ENCODE measurements at regions not wholly inside any gene's neighbourhood (a gene's known extent, or its start where the extent isn't known, plus 50 kb on each side); places are given as distances from the start of the nearest gene placed in this dataset.
"Not testable (repeated sequence)": the region's sequence is repeated elsewhere in the genome, so short reads cannot be mapped to it uniquely, and the experiment has no call there.

GRCh38 chr10:21061982-21062381 lies 164.9 kb upstream of the NEBL start:
- no peak for DNase-seq (ENCODE audit: low read depth)

GRCh38 chr10:21061184-21061583 lies 164.1 kb upstream of the NEBL start:
- DNase-seq (ENCODE audit: low read depth), result no peak

DNA sequence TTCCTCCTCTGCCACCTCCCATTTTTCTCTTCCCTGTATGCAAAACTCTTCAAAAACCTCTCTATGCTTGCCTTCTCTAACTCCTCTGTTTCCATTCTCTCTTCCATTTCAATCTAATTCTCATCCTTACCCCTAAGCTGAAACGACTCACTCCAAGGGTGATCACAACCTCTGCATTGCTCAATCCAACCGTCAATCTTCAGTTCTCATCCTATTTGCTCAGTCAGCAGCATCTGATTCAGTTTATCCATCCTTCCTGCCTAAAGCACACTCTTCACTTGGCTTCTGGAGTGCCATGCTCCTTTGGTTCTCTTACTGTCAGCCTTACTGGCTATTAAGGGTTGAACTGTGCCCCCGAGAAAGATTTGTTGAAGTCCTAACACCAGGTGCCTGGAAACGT lies 163.5 kb upstream of the NEBL start:
- DNase-seq (ENCODE audit: low read depth), result no peak

DNA sequence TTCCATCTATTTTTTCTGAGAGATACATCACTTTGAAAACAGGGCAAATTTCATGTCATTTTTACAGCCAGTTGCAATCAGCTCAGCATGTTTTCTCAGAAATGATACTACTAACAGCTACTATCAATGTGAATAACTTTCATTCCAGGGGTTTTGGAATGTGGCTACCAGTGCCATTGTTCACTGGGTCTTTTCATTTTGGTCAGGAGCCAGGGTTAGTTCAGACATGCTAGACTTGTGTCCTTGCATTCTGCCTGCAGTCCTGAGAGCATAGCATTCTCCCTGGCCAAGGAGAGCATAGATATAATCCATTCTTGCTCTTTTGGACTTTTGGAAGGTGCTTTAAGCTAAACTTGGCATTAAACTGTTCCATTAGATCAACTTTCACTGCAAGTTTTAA lies 160.9 kb upstream of the NEBL start:
- no peak for DNase-seq (ENCODE audit: low read depth)

GRCh38 chr10:21057436-21057835 lies 160.3 kb upstream of the NEBL start:
- no peak for DNase-seq (ENCODE audit: low read depth)

GRCh38 chr10:21056461-21056860 lies 159.3 kb upstream of the NEBL start:
- DNase-seq (ENCODE audit: low read depth), result no peak

- no peak for DNase-seq (ENCODE audit: low read depth)
These were observed 158.4 kb upstream of the NEBL start for GRCh38 chr10:21055339-21056135.

DNA sequence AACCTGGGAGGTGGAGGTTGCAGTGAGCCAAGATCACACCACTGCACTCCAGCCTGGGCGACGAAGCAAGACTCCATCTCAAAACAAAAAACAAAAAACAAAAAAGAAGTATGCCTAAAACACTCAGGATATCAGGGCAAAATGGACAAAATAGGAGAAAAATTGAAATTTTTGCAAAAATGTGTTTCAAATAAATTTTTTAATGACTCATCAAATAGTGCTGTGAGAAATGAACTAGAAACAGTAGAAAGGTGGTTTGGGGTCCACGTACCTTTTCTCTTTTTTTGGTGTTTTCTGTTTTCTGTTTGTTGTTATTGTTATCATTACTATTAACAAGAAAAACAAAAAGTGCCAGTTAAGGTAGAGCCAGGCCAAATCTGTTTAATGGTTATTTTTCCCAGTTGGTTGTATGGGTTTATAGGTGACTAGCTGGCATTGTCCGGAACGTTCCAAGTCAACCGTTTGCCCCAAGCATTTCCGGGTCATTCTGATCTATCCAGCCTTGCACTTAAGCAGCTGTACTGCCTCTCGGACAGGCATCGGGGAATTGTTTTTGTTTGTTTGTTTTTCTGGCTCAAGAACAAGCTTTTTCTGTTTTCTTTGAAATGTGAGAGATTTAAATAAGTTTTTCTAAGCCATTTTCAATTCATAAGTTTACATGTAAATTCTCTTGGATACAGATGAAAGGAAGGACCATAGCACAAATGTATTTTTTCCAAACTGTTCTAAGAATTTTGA lies 157.0 kb upstream of the NEBL start:
- no peak for DNase-seq (ENCODE audit: low read depth)

GRCh38 chr10:21052709-21053104 lies 155.6 kb upstream of the NEBL start:
- DNase-seq (ENCODE audit: low read depth), result no peak

- DNase-seq (ENCODE audit: low read depth), result no peak
These were observed 155.1 kb upstream of the NEBL start for GRCh38 chr10:21052072-21052708.

GRCh38 chr10:21049482-21049881 lies 152.4 kb upstream of the NEBL start:
- no peak for DNase-seq (ENCODE audit: low read depth)

- DNase-seq (ENCODE audit: low read depth), result no peak
These were observed 151.0 kb upstream of the NEBL start for GRCh38 chr10:21048068-21048467.

DNA sequence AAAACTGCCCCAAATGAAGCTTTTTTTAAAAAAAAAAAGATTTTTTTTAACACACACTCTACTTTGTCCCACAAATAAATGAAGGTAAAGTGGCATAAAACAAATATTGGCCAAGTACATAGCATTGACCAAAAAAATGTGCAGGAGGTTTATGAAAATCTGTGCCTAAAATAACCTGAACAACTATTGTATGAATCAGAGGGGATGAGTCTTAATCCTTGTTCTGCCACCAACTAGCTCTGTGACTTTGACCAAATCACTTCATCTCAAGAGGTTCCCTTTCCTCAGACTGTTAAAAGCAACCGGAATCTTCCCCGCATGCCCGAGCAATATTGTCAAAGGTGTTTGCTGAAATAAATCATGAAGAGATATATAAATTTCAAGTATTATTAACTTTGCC lies 150.4 kb upstream of the NEBL start:
- DNase-seq (ENCODE audit: low read depth), result no peak

GRCh38 chr10:21047096-21047495 lies 150.0 kb upstream of the NEBL start:
- DNase-seq (ENCODE audit: low read depth), result no peak

DNA sequence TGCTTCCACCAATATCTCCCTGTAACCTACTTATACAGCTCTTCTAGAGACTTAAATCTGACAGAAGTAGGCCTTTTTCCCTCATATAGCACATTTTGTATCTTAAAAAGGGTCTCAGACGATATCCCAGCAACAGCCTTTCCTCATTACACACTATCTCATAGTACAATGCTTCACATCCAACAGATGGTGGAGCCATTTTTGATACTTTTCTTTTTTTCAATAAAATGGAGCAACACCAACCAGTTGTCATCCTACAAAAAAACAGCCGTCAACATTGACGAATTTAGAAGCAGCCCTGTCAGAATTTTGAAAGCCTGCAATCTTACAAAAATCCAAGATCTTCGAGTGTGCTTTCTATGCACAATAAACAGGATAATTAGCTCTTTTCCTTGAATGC lies 145.9 kb upstream of the NEBL start:
- DNase-seq (ENCODE audit: low read depth), result no peak

DNA sequence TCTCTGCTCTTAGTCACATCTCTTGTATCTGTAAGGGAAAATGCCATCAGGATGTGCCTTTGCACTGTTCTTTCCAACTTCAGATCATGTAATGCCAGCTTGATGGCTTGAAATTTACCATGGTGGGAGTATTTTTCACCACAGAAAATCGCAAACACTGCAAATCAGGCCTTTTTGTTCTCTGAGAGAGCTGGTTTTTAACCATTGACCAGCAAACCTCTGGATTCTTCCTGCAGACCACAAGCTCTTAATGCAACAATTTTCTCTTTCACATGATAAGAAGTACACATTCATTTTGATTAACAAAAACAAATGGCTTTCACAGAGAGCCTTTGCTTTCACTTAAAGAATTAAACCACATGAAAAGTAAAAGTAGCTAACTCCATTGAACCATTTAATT lies 145.4 kb upstream of the NEBL start:
- DNase-seq (ENCODE audit: low read depth), result no peak

GRCh38 chr10:21041763-21042458 lies 144.8 kb upstream of the NEBL start:
- no peak for DNase-seq (ENCODE audit: low read depth)

GRCh38 chr10:21039721-21040120 lies 142.6 kb upstream of the NEBL start:
- DNase-seq (ENCODE audit: low read depth), result no peak

GRCh38 chr10:21036757-21037156 lies 139.6 kb upstream of the NEBL start:
- no peak for DNase-seq (ENCODE audit: low read depth)

GRCh38 chr10:21034770-21035169 lies 137.7 kb upstream of the NEBL start:
- not testable (repeated sequence) for DNase-seq (ENCODE audit: low read depth)

GRCh38 chr10:21034241-21034640 lies 137.1 kb upstream of the NEBL start:
- no peak for DNase-seq (ENCODE audit: low read depth)

All from LHCN-M2 (cell line).